Hepatocyte (in vitro differentiated cells): ENCODE measurements at regions not wholly inside any gene's neighbourhood (a gene's known extent, or its start where the extent isn't known, plus 50 kb on each side); places are given as distances from the start of the nearest gene placed in this dataset.

Source experiments
- CTCF ChIP-seq: fragments of 200-600 bp; sonication (generic); IDR thresholded peaks from 2 replicates; pipeline ENCODE4 v1.5.1; 2016; ENCODE audit warnings: antibody characterized with exemption, mild to moderate bottlenecking; ENCODE audit not compliant: poor library complexity
- EZH2phosphoT487 ChIP-seq: fragments of 200-600 bp; sonication (generic); IDR thresholded peaks from one replicate; pipeline ENCODE4 v1.6.1; 2018; ENCODE audit warnings: antibody characterized with exemption, mild to moderate bottlenecking, low read depth, moderate library complexity; ENCODE audit not compliant: unreplicated experiment, severe bottlenecking

- no peak for TF ChIP-seq CTCF
- TF ChIP-seq EZH2phosphoT487 = no peak
Observed at GRCh38 chrX:146456058-146456457, 353.5 kb upstream of the CXorf51B start.
